Breast epithelium (tissue), 3 donors: ENCODE measurements at regions not wholly inside any gene's neighbourhood (a gene's known extent, or its start where the extent isn't known, plus 50 kb on each side); places are given as distances from the start of the nearest gene placed in this dataset.
"Not testable (repeated sequence)": the region's sequence is repeated elsewhere in the genome, so short reads cannot be mapped to it uniquely, and the experiment has no call there.

Experiments
- CTCF ChIP-seq, 3 donors: fragments of 450-650 bp; IDR thresholded peaks; one replicate each; pipeline ENCODE4 v1.5.1; 2016 to 2017; ENCODE audit warnings: antibody characterized with exemption in 3 of 3, mild to moderate bottlenecking in 3 of 3, moderate library complexity in 3 of 3
- POLR2AphosphoS5 ChIP-seq, 3 donors: sonication (generic); formaldehyde crosslinking; IDR thresholded peaks; one replicate each; pipeline ENCODE4 v1.6.1; 2017; ENCODE audit warnings: antibody characterized with exemption in 3 of 3

GRCh38 chr9:64370344-64370743 is 914.7 kb downstream of the FOXD4L5 start:
- not testable (repeated sequence) for TF ChIP-seq CTCF, POLR2AphosphoS5 (IDR thresholded peaks at IDR 0.05)
